Activated T-helper 1 cell treated with Interleukin-2 at 50 U/mL for 16 hours (primary cell): ENCODE measurements at regions not wholly inside any gene's neighbourhood (a gene's known extent, or its start where the extent isn't known, plus 50 kb on each side); places are given as distances from the start of the nearest gene placed in this dataset.

Source experiments
- DNase-seq: peaks from one replicate; pipeline ENCODE4 v3.0.0-alpha.2; 2020; ENCODE audit warnings: low read depth

- DNase-seq: no peak
Observed at GRCh38 chr5:72046106-72046505, 61.2 kb upstream of the MAP1B start.

GRCh38 chr5:72055636-72056035 lies 51.6 kb upstream of the MAP1B start:
- no peak for DNase-seq
